GM21786 (cell line): ENCODE measurements at regions not wholly inside any gene's neighbourhood (a gene's known extent, or its start where the extent isn't known, plus 50 kb on each side); places are given as distances from the start of the nearest gene placed in this dataset.
"Not testable (repeated sequence)": the region's sequence is repeated elsewhere in the genome, so short reads cannot be mapped to it uniquely, and the experiment has no call there.

ENCODE experiments used
- ATAC-seq: cut with Tn5 transposase; IDR thresholded peaks from one replicate; pipeline ENCODE4 v1.9.1; 2021; ENCODE audit not compliant: unreplicated experiment

DNA sequence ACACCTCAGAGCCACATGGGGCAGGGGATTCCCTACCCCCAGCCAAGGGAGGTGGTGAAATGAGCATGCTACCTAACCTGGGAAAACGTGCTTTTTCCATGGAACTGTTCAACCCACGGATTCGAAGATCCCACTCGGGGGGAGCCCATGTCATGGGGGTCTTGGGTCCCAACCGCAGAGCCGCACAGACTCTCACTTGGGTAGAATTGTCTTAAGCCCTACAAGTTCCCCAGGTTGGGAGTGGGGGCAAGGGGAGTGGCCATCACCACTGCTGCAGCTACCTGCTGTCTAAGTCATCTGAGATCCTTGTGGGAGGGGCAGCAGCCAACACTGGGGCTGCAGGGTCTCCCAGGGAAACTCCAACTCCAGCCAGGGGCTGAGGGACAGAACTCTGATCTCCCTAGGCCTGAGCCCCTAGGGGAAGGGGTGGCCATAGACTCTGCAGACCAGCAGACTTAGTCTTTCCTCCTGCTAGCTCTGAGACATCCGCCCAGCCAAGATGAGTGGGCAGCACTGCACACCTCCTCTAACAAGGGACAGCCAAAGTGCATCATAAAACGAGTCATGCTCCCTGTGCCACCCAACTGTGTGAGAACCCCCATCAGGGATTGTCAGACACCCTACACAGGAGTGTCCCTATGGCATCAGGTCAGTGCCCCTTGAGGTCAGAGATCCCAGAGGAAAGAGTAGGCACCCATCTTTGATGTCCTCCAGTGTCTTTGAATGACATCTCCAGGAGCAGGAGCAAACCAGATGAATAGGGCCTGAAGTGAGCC is 610.4 kb upstream of the SLITRK6 start:
- ATAC-seq = no peak

DNA sequence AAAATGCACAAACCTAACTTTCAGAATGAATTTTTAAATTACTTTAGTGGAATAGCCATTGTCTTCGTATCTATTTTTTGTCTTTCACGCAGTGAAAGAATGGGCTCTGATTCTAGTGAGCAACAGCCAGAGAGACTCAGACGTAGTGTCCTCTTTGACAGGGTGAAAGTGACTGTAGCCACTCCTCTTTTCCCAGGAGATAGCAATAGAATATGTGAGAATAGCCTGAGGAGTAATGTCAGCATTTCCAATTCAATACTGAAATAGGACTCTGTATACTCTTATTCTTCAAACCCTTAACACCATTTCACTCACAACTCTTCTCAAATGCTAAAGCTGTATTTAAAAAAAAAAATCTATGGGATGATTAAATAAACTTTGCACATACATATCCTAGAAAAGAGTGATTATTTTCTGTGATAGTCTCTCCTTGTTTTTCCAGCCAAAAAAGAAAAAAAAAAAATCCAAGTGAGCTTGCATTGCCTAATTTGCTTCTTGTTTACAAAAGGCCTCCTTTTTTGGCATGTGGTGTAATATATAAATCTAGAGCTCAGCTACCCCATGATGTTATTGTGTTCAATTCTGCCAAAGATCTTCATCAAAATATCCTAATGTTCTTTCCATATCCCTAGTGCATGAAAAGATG is 626.1 kb upstream of the SLITRK6 start:
- ATAC-seq = no peak

DNA sequence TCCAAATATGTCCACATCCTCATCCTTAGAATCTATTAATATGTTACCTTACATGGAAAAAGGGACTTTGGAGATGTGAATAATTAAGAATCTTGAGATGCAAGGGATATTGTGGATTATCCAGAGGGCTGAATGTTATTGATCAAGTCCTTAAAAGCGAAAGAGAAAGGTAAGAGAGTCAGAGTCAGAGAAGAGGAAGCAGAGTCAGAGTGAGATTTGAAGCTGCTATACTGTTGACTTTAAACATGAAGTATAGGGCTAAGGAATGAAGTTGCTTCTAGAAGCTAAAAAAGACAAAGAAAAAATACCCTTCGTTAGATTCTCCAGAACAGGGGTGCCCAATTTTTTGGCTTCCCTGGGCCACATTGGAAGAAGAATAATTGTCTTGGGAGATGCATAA is 627.2 kb upstream of the SLITRK6 start:
- ATAC-seq = no peak

GRCh38 chr13:86429756-86430155 is 630.5 kb upstream of the SLITRK6 start:
- ATAC-seq = no peak

DNA sequence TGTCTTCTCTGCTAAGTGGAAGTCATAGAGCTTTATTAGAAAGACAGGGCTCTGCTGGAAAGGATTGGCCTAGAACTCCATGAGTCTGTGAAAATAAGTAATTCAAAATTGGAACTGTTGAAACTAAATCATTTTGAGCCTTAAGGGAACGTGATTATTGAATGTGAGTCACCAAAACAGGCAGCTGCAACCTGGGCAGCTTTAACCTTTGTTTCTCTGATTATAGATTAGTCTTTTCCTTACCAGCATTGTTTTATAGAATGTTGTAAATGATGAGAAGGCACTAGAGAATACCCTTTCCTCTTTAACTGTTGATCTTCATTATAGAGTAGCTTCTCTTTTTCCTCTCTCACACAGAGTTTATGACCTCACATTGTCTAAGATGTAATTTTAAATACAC is 638.8 kb upstream of the SLITRK6 start:
- ATAC-seq = no peak

DNA sequence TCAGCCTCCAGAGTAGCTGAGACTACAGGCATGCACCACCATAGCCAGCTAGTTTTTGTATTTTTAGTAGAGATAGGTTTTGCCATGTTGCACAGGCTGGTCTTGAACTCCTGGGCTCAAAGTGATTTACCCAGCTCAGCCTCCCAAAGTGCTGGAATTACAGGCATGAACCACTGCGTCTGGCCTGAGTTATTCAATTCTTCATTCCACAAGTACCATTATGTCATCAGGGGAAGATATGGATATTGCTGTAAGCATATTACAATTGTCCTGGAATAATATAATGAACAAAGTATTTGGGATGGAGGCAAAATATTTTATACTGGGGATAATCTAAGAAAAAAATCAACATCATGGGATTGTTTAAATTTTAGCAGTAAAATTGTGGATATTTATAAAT is 646.0 kb upstream of the SLITRK6 start:
- ATAC-seq = no peak

DNA sequence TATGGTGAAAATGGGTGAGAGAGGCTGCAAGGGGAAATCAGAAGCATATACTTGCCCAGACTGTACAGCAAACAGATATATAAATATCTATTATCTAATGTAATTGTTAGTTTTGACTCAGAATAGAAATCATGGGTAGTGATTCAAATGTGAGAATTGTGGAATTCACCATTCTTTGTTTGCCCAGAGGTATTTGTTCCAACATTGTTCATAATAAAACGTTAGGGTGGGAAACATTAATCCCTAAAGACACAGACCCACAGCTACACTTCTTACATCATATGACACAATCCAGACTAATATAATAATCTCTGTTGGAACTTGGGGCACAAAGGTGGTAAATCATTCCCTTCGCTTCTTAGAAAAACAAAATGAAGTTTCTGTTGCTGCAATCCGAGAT is 646.5 kb upstream of the SLITRK6 start:
- no peak for ATAC-seq

DNA sequence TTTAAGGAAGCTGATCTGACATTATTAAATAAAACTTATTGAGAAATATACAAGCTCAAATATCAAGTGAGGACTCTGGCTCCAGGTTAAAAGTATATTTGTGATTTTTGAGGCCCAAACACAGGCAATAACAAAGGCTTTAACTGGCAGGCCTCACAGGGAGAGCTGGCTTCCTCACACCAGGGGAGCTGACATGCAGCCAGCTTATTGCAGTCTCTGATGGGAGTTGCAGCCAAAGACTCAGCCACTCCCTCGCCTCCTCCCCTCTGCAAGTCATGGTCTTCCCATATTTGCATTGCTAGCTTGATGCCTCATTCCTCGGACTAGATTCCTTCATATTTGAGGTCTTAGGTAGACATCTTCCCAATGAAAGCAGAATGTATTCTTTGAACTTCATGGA is 647.1 kb upstream of the SLITRK6 start:
- no peak for ATAC-seq

DNA sequence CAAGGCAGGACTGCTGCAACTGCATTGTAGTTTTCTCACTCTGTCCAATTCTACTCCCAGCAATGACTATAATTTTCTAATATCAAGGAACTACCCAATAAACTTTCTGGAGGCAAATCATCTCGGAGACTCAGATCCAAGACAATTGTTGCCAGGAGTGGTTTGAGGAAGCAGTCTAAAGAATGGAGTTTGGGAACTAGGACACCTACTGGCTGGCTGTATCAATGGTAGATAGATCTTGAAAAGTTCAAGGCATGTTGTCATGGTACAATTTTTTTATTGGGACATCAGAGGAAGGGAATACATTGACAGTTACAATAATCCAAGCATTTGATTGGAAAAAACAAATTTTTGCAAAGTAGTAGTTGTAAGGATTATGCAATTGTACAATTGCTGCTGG is 648.3 kb upstream of the SLITRK6 start:
- no peak for ATAC-seq

DNA sequence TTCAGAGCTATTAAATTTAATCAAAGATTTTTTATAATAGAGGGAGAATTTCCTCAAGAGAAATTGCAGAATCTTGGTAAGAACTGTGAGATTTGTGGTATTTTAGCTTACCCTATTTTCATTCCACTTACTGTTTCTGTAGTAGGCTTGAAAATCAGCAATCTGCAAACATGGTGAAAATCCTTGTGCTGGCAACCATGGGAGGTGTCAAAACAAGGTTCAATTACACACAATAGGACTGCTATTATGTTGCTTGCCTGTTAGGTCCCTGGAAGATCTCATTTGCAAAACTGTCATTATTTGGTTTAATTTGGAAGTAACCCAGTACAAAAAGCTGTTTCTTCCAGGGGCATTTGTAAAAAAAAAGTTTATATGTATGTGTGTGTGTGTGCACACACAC is 662.8 kb upstream of the SLITRK6 start:
- no peak for ATAC-seq

- no peak for ATAC-seq
Measured at GRCh38 chr13:86464193-86464592, 665.0 kb upstream of the SLITRK6 start.

DNA sequence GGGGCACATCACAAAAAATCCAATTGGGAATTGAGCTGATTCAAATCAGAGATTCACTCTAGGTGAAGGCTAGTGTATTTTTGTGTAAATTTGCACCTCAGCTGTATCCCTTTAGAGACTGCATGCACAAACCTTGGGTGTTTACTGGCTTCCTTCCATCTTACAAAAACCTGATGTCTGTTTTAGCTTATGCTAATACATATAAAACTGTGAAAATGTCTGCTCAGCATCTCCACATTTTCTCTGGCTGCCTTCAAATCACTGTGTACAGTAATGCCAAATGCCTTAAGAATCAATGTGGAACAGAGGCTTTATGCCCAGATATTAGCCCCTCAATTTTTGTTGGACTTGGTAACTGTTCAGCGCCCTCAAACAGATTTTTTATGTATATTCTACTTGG is 675.8 kb upstream of the SLITRK6 start:
- ATAC-seq = no peak

GRCh38 chr13:86476656-86477055 is 677.4 kb upstream of the SLITRK6 start:
- ATAC-seq = no peak

- no peak for ATAC-seq
Measured at GRCh38 chr13:86486582-86486981, 687.4 kb upstream of the SLITRK6 start.

DNA sequence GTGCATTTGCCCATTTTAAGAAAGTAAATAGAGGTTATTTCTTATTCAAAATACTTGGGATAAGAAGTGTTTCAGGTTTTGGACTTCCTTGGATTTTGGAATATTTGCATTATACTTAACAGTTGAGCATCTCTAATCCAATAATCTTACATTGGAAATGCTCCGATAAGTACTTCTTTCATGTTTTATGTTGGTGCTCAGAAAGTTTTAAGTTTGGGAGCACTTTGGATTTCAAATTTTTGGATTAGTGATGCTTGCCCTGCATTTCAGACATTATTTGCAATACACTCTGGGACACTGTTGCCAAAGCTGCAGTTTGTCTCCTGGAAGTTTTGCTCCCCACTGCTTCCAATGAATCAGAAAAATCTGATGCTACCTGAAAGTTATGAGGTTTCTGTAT is 691.9 kb upstream of the SLITRK6 start:
- ATAC-seq = no peak

- not testable (repeated sequence) for ATAC-seq
Measured at GRCh38 chr13:86501931-86502330, 702.7 kb upstream of the SLITRK6 start.

GRCh38 chr13:86510792-86511191 is 711.6 kb upstream of the SLITRK6 start:
- ATAC-seq = no peak

DNA sequence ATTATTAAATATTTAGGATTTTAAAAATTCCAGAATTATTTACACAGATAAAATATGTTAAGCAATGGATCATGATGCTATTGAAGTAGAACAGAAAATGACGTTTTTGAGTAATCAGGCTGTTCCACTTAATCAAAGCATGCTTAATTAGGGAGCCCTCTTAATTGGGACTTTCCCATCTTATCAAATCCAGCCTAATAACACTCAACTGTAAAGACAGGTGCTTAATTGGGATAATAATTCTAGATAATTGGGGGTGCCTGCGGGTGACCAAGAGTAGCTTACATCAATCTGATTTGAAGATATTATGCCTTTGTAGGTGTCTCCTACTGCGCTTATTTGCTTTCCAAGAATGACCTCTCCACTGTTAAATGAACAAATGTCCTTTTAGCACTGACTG is 742.2 kb upstream of the SLITRK6 start:
- no peak for ATAC-seq

DNA sequence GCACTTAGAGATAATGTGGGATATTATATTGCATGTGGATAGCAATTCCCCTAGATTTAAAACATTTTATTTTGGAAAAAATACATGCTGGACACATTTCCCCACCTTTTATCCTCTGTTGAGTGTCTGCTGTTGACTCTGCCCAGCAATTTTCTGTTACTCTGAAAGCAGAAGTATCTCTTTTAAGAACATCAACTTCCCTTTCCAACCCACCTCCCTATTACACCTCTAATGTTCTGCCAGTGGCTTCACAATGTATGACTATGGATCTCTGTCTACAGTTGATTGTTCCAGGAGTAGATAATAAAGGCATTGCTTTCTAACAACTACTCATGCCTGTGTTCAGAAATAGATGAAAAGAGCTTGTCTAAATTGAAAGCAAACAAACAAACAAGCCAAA is 754.8 kb upstream of the SLITRK6 start:
- ATAC-seq = no peak

GRCh38 chr13:86559901-86560300 is 760.7 kb upstream of the SLITRK6 start:
- ATAC-seq = no peak

DNA sequence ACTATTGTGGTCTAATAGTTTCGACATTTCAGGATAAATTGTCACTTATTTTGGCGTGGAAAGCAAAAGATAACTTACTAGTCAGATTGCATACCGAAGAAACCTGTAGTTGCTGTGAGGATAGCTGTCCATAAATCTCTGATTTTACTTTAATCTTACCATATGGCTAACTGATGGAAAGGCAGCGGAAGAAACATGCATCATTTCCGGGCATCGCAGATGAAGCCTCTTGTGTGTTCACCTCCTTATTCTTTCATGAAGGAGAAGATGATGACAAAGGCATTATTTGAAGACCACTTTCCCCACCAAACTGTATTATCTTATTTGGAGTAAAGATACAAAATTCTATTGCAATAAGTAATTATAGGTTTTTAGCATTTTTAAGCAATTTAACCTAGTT is 763.6 kb upstream of the SLITRK6 start:
- ATAC-seq = no peak

DNA sequence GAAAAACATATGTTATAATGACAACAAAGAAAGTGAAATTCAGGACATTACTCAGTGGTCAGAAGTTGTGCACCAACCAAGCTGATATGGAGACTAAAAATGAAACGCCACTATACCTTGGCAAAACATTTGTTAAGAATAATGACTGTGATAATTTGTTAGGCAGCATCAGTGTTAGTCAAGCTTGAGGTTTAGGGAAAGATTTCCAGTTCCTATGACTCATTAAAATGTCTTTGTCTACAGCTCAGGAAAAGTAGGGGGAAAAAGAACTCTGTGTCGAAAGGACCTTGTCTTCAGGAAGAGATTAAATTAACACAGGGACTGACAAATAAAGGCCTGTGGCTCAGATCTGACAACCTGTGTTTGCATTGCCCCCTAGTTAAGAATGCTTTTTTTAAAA is 764.1 kb upstream of the SLITRK6 start:
- ATAC-seq = no peak

GRCh38 chr13:86567119-86567518 is 767.9 kb upstream of the SLITRK6 start:
- ATAC-seq = no peak
